ENCODE measurements at regions not wholly inside any gene's neighbourhood (a gene's known extent, or its start where the extent isn't known, plus 50 kb on each side); places are given as distances from the start of the nearest gene placed in this dataset.
"Not testable (repeated sequence)": the region's sequence is repeated elsewhere in the genome, so short reads cannot be mapped to it uniquely, and the experiment has no call there.

DNA sequence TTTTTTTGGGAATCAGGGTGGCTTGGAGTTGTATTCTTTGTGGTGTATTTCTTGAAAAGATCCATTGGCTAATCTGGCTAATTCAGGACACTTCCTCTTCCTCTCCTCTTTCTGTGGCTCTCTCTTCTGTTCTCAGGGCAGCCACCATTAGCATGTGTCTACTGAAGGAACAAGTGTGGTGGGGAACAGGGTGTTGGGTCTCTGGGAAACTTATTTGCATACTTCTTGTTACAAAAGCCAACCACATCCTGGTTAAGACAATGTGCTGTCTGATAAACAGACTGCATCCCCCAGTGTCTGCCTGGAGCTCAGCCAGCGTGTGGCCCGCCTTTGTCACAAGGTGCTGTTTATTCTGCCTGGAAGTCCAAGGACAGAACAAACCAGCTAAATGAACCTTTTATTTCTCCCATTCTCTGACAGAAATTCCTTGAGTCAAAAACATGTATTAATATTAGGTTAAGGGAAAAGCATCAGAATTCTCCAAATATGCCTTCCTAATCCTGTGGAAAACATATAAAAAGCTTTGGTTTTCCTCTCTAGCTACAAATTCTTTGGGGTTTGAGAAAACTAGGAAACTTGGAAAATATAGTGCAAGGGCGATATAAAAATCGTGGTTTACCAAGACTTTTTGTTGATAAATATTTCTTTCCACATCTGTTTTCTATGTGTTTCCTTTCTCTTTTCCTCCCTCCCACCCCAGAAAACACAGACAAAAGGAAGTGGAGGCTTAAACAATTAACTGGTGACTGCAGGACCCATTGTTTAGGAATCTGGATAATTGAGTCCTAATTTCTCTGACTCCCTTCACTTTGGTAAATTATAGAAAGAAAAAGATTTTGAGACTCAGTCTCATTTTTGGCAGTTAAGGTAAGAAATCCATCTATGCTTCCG lies 203.6 kb downstream of the SPRY1 start:
- peak in 43 of 51 donors; percentile 1 to 75 (median 32) for DNase-seq

DNA sequence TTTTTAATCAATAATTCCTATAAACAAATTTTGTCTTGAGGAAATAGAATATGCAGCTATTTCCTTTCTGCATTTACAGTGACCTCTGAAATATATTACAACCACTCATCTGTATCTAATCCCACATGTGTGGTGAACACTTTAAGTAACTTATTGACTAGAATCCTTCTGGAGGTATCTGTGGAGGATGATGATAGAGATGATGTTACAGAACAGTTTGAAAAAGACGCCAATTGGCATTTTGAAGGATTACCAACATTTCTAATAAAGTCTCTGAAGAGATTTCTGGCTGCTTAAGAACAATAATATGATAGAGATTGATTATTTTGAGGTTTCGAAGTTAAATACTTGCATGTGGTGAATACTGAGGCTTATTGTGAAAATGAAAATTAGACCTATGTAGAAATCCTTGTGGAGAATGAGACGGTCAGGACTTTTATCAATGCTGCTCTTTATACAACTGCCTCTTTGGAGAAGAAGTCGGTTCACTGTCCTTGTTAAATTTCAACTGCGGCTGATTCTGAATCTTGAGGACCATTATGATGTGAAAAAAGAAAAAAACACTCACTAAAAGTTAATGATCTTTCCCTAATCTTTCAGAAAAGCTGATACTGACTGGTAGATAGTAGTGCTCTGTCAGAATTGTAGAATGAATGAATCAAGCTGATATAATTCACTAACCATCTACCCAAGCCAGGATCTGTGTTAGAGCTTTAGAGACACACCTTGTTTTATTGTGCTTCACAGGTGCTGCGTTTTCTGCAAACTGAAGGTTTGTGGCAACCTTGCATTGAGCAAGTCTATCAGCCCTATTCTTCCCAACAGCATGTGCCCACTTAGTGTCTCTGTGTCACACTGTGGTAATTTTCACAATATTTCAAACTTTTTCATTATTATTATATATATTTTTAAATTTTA lies 204.7 kb downstream of the SPRY1 start:
- DNase-seq = no peak

DNA sequence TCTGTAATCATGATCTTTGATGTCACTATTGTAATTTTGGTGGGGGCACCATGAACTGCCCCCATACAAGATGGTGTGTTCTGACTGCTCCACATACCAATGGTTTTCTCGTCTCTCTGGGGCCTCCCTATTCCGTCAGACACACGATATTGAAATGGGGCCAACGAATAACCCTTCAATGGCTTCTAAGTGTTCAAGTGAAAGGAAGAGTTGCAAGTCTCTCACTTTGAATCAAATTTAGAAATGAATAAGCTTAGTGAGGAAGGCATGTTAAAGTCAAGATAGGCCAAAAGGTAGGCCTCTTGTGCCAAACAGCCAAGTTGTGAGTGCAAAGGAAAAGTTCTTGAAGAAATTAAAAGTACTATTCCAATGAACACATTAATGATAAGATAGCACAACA lies 205.4 kb downstream of the SPRY1 start:
- no peak for DNase-seq

DNA sequence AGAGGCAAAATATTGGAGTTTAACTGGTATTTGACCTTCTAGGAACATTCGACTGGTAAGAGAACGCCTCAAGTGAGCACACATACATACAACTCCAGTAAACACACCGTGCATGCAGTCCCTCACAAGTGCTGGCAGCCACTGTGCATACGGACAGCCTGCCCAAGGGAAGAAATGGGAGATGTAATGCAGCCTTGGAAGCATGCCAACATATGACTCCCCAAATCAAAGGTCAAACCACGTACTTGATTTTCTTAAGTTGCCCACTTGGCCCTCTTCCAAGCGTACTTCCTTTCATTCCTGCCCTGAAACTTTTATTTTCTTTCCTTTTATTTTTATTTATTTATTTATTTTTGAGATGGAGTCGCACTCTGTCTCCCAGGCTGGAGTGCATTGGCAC lies 206.6 kb downstream of the SPRY1 start:
- DNase-seq = no peak

DNA sequence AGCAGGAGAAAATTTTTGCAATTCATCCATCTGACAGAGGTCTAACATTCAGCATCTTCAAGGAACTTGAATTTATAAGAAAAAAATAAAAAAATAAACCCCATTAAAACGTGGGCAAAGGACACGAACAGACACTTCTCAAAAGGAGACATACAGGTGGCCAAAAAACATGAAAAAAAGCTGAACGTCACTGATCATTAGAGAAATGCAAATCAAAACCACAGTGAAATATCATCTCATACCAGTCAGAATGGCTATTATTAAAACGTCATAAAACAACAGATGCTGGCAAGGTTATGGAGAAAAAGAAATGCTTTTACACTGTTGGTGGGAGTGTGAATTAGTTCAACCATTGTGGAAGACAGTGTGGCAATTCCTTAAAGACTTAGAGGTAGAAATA lies 209.2 kb downstream of the SPRY1 start:
- not testable (repeated sequence) for DNase-seq

DNA sequence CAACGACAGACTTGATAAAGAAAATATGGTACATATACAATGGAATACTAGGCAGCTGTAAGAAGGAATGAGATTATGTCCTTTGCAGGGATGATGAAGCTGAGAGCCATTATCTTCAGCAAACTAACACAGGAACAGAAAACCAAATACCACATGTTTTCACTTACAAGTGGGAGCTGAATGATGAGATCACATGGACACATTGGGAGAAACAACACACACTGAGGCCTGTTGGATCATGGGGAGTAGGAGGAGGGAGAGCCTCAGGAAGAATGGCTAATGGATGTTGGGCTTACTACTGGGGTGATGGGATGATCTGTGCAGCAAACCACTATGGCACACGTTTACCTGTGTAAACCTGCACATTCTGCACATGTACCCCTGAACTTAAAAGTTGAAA lies 209.7 kb downstream of the SPRY1 start:
- no peak for DNase-seq

DNA sequence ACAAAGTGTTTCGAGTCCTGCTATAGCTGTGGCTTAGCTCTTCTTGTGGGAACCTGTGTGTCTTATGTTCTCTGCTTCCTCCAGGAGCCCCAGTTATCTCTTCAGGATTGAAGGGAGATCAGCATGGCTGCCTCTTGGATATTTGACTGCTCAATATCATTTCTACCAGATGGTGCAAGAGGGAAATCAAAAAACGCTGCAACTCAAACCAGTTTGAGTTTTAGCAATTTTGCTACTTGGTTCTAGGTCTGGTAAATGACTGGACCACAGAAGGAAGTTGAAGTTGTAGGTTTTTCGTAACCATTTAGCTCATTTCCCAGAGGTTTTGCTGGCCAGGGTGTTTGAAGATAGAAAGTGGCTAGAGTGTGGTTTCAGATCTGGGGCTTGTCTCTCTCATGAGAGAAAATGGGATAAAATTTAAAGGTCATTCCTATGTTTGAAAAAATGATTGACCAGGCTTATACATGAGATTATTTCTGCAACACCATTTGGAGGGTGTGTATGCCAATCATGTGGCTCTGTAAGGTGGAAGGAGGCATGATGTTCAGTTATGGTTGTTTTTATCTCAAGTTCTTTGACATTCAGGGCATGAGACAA lies 210.4 kb downstream of the SPRY1 start:
- DNase-seq = peak in 2 of 51 donors; percentile 3 to 9

DNA sequence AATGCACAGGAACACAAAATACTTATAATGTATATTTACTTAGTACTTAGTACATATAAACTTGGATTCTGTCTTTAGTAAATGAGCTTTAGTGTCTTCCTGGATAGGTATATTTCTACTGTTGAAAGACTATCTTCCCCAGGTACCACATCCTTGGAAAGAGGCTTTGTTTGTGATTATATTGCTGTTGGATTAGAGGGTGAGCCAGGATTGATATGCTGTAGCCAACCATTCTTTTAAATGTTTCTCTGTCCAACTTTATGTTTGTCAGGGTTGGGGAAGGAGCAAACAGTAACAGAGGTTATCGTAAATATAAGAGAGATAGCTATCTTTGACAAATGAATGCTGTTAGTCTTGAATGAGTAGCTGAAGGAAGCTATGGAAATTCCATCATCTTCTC lies 213.2 kb downstream of the SPRY1 start:
- DNase-seq = no peak

DNA sequence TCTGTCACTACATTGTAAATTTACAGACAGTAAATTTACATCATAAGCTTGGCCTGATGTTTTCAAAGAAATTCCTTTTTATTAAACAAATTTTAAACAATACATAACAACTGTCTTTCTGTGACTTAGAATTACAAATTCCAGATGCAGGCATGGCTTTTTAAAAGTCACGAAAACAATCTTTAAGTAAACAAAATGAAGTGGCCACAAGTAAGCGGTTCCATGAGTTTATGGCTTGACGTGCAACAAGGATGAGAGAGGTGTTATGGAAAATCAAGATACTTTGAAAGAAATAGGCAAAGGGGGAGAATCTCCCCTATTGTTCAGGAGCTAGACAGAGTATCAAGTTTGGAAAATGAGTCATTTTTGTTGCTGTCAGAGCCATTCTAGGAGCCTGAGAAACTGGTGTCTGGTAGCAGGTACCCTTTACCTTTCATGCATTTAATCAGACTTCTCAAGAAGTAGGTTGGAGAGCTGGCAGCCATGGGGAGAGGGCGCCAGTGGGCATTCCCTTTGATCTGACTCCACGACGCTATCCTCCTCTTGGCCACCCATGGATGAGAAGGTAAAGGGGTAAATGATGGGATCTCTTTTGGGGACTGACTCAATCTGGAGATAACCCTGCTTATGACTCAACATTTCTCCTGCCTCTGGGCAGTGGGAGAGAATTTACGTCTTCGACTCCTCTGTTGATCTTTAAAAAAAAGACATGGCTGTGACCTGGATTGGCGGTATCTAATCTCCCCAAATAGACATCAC lies 217.2 kb downstream of the SPRY1 start:
- DNase-seq = no peak

DNA sequence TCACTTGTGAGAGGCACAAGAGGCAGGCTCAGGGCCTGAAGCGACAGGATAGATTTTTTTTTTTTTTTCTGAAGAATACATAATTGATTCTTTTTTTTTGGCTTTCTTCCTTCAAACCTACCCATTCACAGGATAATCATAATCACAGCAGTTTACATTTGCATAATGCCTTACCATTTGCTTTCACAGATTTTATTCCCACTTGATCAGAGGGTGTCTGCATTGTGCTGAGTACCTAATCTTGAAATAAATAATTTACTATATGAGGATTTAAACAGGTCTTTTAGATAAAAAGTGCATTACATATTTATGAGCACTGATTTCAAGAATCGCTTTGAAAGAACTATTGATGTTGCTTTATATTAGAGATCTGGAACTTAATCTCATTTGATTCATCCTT lies 219.3 kb downstream of the SPRY1 start:
- DNase-seq = no peak

DNA sequence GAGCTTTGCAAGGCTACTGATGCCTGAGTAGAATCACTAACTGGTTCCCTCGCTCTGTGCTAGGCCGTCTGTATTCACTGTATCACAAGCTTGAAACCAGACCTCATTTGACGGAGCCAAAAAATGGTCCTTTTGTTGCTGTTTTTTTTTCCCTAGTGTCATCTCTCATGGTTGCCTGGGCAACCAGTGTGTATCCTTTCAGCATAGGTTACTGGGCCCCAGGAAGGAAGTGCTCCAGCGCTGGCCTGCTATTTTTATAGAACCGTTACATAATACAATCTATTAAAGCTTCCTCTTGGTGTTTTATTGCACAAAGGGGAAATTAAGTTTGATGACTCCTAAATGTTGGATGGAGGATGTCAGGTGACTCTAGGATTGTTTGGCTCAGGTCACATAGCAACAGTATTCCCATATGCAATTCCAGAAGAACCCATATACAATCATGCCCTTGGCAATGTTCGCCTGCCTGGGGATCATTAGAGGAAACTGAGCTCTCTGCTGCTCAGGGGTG lies 220.4 kb downstream of the SPRY1 start:
- DNase-seq = peak in 41 of 51 donors; percentile 4 to 78 (median 39)

DNA sequence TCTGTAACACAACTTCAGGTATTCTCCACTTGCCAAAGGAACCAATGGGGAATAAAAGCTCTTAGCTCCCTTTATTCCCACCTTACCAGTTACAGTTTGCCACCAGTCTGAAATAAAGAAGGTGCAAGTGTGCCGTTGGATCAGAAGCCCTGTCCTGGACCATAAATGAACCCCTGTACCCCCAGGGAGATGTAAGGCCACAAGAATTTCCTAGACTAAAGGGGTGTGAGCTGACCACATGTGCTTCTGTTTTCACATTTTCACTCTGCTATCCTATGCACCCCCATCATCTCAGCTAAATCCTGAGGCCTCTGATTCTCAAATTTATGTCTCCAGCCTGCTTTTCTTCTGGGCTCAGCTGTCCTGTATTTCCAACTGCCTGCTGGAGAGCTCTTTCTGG lies 221.2 kb downstream of the SPRY1 start:
- DNase-seq = peak in 1 of 51 donors; percentile 15

DNA sequence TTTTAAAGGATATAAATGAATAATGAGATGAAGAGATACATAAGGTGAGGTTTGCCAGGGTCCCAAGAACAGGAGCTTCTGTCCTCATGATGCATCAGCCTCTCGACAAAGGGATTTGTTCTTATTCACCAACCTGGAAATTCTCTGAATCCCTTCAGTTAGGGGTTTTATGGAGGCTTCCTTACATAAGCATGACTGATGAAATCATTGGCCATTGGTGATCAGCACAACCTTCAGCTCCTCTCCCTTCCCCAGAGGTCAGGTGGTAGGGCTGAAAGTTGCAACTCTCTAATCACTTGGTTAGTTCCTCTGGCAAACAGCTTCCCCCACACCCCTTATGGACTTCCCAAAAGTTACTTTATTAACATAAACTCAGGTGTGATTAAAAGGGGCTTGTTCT lies 222.0 kb downstream of the SPRY1 start:
- peak in 1 of 51 donors; percentile 8 for DNase-seq

DNA sequence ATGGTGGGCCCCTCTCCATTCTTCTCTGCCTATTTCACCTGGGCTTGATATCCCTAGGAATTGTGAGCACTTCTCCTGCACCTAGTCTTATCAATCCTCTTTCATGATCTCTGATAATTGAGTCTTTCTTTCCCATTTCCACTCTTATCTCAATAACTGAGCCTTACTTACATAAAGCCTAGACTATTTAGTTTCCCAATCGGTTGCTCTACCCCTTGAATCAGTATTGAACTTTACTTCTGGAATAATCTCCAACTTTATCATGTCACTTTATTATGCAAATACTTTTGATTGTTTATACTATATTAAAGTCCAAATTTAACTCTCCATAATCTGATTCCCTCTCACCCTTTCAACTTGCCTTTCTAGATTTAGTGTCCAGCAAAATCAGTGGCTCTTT lies 222.7 kb downstream of the SPRY1 start:
- DNase-seq = no peak

DNA sequence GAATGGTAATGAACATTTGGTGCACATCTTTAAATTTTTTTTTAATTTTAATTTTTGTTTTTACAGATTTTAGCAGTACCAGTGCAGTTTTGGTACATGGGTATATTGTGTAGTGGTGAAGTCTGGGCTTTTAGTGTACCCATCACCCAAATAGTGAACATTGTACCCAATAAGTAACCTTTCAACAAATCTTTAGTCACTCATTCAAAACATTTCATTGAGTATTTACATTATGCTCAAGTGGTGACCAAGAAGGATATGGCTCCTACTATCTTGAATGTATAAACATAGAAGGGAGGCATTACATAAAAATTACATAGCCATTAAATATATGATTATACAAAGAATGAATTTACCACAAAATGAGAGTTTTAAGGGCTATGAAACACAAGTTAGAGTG lies 223.3 kb downstream of the SPRY1 start:
- DNase-seq = no peak

DNA sequence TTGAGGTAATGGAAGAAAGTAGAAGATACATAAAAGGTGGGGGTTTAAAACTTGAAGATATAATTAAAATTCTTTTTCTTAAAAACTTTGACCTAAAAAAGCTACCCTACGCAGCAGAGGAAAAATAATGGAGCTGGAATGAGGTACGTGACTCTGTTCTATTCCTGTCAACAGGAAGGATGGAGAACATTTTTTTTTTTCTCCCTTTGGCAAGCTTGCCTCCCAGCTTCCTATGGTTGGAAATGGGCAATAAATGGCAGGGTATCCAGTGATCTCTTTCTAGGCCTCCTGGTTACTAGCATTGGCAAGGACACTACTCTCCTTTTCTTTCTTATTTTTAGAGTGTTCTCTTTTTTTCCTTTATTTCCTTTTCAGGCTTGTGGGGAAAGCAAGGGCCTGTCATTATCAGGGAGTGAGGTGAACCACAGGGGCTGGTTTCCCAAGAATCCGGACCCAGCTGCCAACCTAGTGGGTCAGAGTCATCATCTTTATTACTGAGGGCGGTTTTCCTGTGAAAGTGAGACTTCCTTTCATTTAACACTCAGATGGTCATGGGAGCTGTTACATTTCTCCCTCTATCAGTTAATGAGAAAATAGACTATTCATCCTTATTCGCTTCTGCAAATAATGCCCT lies 224.6 kb downstream of the SPRY1 start:
- DNase-seq = peak in 3 of 51 donors; percentile 1 to 6 (median 1)

DNA sequence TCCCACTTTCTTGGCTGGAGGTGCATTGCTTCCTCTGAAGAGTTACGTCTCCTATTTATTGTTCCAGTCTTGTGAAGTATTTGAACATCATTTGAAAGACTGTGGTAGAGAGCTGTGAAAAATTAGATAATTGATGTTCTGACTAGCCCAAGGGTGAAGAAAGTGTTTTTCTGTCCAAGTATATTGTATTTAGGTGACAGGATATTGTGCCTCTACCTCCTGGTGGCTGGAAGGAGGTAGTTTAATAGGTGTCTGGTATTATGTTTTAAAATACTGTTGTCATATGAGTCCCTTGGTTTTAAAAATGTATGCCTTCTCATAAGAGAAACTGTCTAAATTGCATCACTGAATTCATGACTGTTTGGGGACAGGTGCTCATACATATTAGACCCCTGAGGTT lies 226.0 kb downstream of the SPRY1 start:
- DNase-seq = no peak

DNA sequence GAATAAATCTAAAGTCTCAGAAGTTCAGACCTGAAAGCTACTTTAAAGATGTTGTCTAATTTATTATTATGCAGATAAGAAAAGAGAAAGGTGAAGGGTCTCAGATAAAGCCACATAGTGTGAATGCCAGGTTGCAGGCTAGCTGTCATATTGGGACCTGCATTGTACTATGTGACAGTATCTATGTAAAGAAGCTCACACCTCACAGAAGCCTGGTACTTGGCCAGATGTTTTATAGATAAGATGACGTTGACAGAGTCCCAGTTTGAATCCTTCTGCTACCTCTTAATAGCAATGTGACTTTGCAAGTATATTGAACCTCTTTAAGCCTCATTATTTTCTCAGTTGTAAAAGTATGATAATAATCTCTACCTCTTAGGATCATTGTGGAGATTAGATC lies 227.0 kb downstream of the SPRY1 start:
- no peak for DNase-seq

DNA sequence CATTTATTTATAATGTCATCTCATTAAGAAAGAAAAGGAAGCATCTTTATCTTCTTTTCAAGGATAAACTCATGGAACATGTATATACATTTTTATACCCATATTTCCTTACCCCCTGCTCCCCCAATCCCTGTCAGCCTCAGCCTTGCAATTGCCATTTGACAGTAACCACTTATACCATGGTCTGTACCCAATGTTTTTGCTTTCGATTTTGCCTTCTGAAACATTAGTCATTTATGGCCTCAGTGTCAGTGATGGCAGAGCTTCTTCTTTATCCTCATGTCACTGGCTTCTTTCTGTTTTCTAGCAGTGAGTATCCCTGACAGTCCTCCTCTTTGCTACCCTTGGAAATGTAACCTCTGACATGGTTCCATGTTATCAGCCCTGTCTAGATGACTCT lies 228.4 kb downstream of the SPRY1 start:
- no peak for DNase-seq

DNA sequence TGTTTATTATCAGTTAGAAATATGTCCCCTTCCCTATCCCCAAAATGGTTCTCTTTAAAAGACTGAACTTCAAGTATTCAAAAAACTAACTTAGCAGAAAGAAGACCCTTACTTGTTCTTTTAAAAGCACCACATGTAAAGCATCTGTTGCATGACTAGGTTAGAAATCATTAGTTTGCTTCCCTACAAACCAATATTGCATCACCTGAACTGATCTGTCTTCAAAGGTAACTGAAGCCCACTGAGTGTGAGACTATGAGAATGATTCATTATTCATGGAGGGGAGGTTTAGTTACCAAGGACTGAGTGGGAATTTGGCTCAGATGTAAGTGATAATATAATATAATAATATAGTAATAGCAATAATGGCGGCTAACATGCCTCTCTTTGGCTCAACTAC lies 231.7 kb downstream of the SPRY1 start:
- no peak for DNase-seq

All from hypothalamus (tissue), 51 donors.